Hepatocyte (in vitro differentiated cells): ENCODE measurements at regions not wholly inside any gene's neighbourhood (a gene's known extent, or its start where the extent isn't known, plus 50 kb on each side); places are given as distances from the start of the nearest gene placed in this dataset.
A peak's percentile ranks its signal among the peaks of the same experiment; 100 is the strongest.

Source experiments
- DNase-seq: peaks from one replicate; pipeline ENCODE4 v3.0.0-alpha.2; 2016; ENCODE audit warnings: low spot score
- H2AFZ ChIP-seq: fragments of 200-600 bp; sonication (generic); 2 replicates; pipeline ENCODE4 v1.6.0; 2016; ENCODE audit warnings: antibody characterized with exemption, mild to moderate bottlenecking
- H3K27ac ChIP-seq: fragments of 200-600 bp; sonication (generic); 2 replicates; pipeline ENCODE4 v1.5.1; 2016; ENCODE audit warnings: mild to moderate bottlenecking
- H3K27me3 ChIP-seq: fragments of 200-600 bp; sonication (generic); 2 replicates; pipeline ENCODE4 v1.6.1; 2016
- H3K36me3 ChIP-seq: fragments of 200-600 bp; sonication (generic); replicated peaks from 2 replicates; pipeline ENCODE4 v1.5.1; 2016; ENCODE audit warnings: low read depth; ENCODE audit not compliant: insufficient read depth
- H3K4me1 ChIP-seq: fragments of 200-600 bp; sonication (generic); 2 replicates; pipeline ENCODE4 v1.5.1; 2016; ENCODE audit warnings: mild to moderate bottlenecking, moderate library complexity; ENCODE audit not compliant: insufficient read depth
- H3K4me2 ChIP-seq: fragments of 200-600 bp; sonication (generic); 2 replicates; pipeline ENCODE4 v1.6.0; 2016
- H3K4me3 ChIP-seq: fragments of 200-600 bp; sonication (generic); 2 replicates; pipeline ENCODE4 v1.5.1; 2016; ENCODE audit warnings: mild to moderate bottlenecking
- H3K79me2 ChIP-seq: fragments of 200-600 bp; sonication (generic); 2 replicates; pipeline ENCODE4 v1.6.0; 2017; ENCODE audit warnings: mild to moderate bottlenecking
- H3K9me2 ChIP-seq: fragments of 200-600 bp; sonication (generic); replicated peaks from 2 replicates; pipeline ENCODE4 v1.6.0; 2017; ENCODE audit warnings: mild to moderate bottlenecking; ENCODE audit not compliant: insufficient read depth
- H3K9me3 ChIP-seq: fragments of 200-600 bp; sonication (generic); 2 replicates; pipeline ENCODE4 v1.5.1; 2016; ENCODE audit warnings: low read depth, mild to moderate bottlenecking
- H4K20me1 ChIP-seq: fragments of 200-600 bp; sonication (generic); 2 replicates; pipeline ENCODE4 v1.6.0; 2016; ENCODE audit warnings: mild to moderate bottlenecking; ENCODE audit not compliant: insufficient read depth, poor library complexity, severe bottlenecking
- CTCF ChIP-seq: fragments of 200-600 bp; sonication (generic); IDR thresholded peaks from 2 replicates; pipeline ENCODE4 v1.5.1; 2016; ENCODE audit warnings: antibody characterized with exemption, mild to moderate bottlenecking; ENCODE audit not compliant: poor library complexity
- EZH2 ChIP-seq: fragments of 200-600 bp; sonication (generic); IDR thresholded peaks from 2 replicates; pipeline ENCODE4 v1.6.1; 2016; ENCODE audit warnings: antibody characterized with exemption, mild to moderate bottlenecking, borderline replicate concordance
- EZH2phosphoT487 ChIP-seq: fragments of 200-600 bp; sonication (generic); IDR thresholded peaks from one replicate; pipeline ENCODE4 v1.6.1; 2018; ENCODE audit warnings: antibody characterized with exemption, mild to moderate bottlenecking, low read depth, moderate library complexity; ENCODE audit not compliant: unreplicated experiment, severe bottlenecking
- WGBS: methylation state at CpG from one replicate; pipeline ENCODE4 v1.1.6; 2016; ENCODE audit warnings: low lambda C conversion rate; ENCODE audit errors: missing lambda C conversion rate; 5-methylcytosine and 5-hydroxymethylcytosine counted together

GRCh38 chr3:145191543-145191942, 969.4 kb downstream of the PLOD2 start:
- H4K20me1 ChIP-seq, result no peaks in the 10 kb centered on the region
- H2AFZ ChIP-seq, result no peak overlapping the region
- H3K4me2 ChIP-seq, result no peak overlapping the region
- H3K36me3 ChIP-seq, result no peaks in the 10 kb centered on the region
- 53% methylated on average over 1 of the region's 1 CpG for WGBS
- H3K27ac ChIP-seq, result no peak overlapping the region
- no peak overlapping the region for H3K4me3 ChIP-seq
- no peaks in the 10 kb centered on the region for H3K4me1 ChIP-seq
- H3K9me3 ChIP-seq, result no peaks in the 10 kb centered on the region
- no peaks in the 10 kb centered on the region for H3K79me2 ChIP-seq
- peak; percentile 18 for DNase-seq
- no peaks in the 10 kb centered on the region for H3K9me2 ChIP-seq
- H3K27me3 ChIP-seq, result no peaks in the 10 kb centered on the region
- no peak for TF ChIP-seq EZH2
- no peak for TF ChIP-seq CTCF
- no peak for TF ChIP-seq EZH2phosphoT487

GRCh38 chr3:145197051-145197820, 963.7 kb downstream of the PLOD2 start:
- no peak overlapping the region for H3K4me3 ChIP-seq
- no peaks in the 10 kb centered on the region for H3K9me3 ChIP-seq
- H3K79me2 ChIP-seq, result no peaks in the 10 kb centered on the region
- H3K27me3 ChIP-seq, result no peaks in the 10 kb centered on the region
- H2AFZ ChIP-seq, result no peak overlapping the region
- H3K4me1 ChIP-seq, result no peaks in the 10 kb centered on the region
- WGBS, result 85% methylated on average over 1 of the region's 1 CpG
- no peaks in the 10 kb centered on the region for H4K20me1 ChIP-seq
- no peaks in the 10 kb centered on the region for H3K9me2 ChIP-seq
- H3K27ac ChIP-seq, result no peak overlapping the region
- TF ChIP-seq CTCF (no peak), EZH2phosphoT487 (no peak), EZH2 (no peak)
- no peak overlapping the region for H3K4me2 ChIP-seq
- DNase-seq, result peak; percentile 14
- no peaks in the 10 kb centered on the region for H3K36me3 ChIP-seq

GRCh38 chr3:145197821-145198220, 963.2 kb downstream of the PLOD2 start:
- Histone ChIP-seq H4K20me1 (no peaks in the 10 kb centered on the region), H3K9me3 (no peaks in the 10 kb centered on the region), H3K9me2 (no peaks in the 10 kb centered on the region), H3K27ac (no peak overlapping the region), H3K4me2 (no peak overlapping the region), H3K79me2 (no peaks in the 10 kb centered on the region), H2AFZ (no peak overlapping the region), H3K27me3 (no peaks in the 10 kb centered on the region), H3K4me1 (no peaks in the 10 kb centered on the region), H3K36me3 (no peaks in the 10 kb centered on the region), H3K4me3 (no peak overlapping the region)
- WGBS, result 86% methylated on average over 1 of the region's 1 CpG
- TF ChIP-seq CTCF (no peak), EZH2 (no peak), EZH2phosphoT487 (no peak)
- DNase-seq, result no peak

GRCh38 chr3:145209561-145209960, 951.4 kb downstream of the PLOD2 start:
- Histone ChIP-seq H3K4me2 (peak overlapping the region; percentile 32), H3K4me1 (no peaks in the 10 kb centered on the region), H3K27ac (no peak overlapping the region), H2AFZ (no peak overlapping the region), H3K27me3 (no peaks in the 10 kb centered on the region), H3K9me3 (no peaks in the 10 kb centered on the region), H3K36me3 (no peaks in the 10 kb centered on the region), H3K4me3 (no peak overlapping the region), H3K79me2 (no peaks in the 10 kb centered on the region), H3K9me2 (no peaks in the 10 kb centered on the region), H4K20me1 (no peaks in the 10 kb centered on the region)
- DNase-seq, result no peak
- TF ChIP-seq EZH2phosphoT487 (no peak), EZH2 (no peak), CTCF (no peak)
- 62% methylated on average over 5 of the region's 5 CpGs for WGBS
